GM20000 (cell line): ENCODE measurements at regions not wholly inside any gene's neighbourhood (a gene's known extent, or its start where the extent isn't known, plus 50 kb on each side); places are given as distances from the start of the nearest gene placed in this dataset.
"Not testable (repeated sequence)": the region's sequence is repeated elsewhere in the genome, so short reads cannot be mapped to it uniquely, and the experiment has no call there.

Experiments used
- DNase-seq: peaks from one replicate; pipeline ENCODE4 v3.0.0; 2012; ENCODE audit warnings: low spot score
- CTCF ChIP-seq: IDR thresholded peaks from 2 replicates; pipeline ENCODE4 v1.5.1; 2012; ENCODE audit warnings: mild to moderate bottlenecking, control low read depth; ENCODE audit errors: extremely low read depth, missing control alignments

GRCh38 chr1:25118546-25118945 lies 113.8 kb downstream of the SYF2 start:
- no peak for TF ChIP-seq CTCF
- DNase-seq: no peak

GRCh38 chr1:25117233-25117823 lies 115.0 kb downstream of the SYF2 start:
- no peak for DNase-seq
- TF ChIP-seq CTCF: no peak

- TF ChIP-seq CTCF: no peak
- no peak for DNase-seq
Observed at GRCh38 chr1:25116832-25117231, 115.5 kb downstream of the SYF2 start.

- not testable (repeated sequence) for DNase-seq
Observed at GRCh38 chr1:25116117-25116516, 116.2 kb downstream of the SYF2 start.

GRCh38 chr1:25113731-25114130 lies 118.6 kb downstream of the SYF2 start:
- DNase-seq: no peak
- no peak for TF ChIP-seq CTCF

- no peak for DNase-seq
- no peak for TF ChIP-seq CTCF
Observed at GRCh38 chr1:25113086-25113485, 119.2 kb downstream of the SYF2 start.

GRCh38 chr1:25112400-25112799 lies 119.9 kb downstream of the SYF2 start:
- DNase-seq: no peak
- no peak for TF ChIP-seq CTCF

- no peak for DNase-seq
- TF ChIP-seq CTCF: no peak
Observed at GRCh38 chr1:25111706-25112105, 120.6 kb downstream of the SYF2 start.
